RWPE1 (cell line): ENCODE measurements at regions not wholly inside any gene's neighbourhood (a gene's known extent, or its start where the extent isn't known, plus 50 kb on each side); places are given as distances from the start of the nearest gene placed in this dataset.

Experiments
- CTCF ChIA-PET: fragments of 350-600 bp; sonication (Branson Sonifier 250); formaldehyde crosslinking; extraction: SDS; loops from one replicate; lab custom pipeline; 2021; lab: Yijun Ruan, JAX
- POLR2A ChIA-PET: fragments of 400-600 bp; formaldehyde crosslinking; extraction: SDS; loops from one replicate; lab custom pipeline; 2020; ENCODE audit warnings: antibody characterized with exemption; ENCODE audit not compliant: low non-redundant PET; lab: Yijun Ruan, JAX
- DNase-seq: peaks from one replicate; pipeline ENCODE4 v3.0.0; 2012; ENCODE audit warnings: low spot score
- H3K27ac ChIP-seq: fragments of 450-650 bp; 2 replicates; pipeline ENCODE4 v1.5.1; 2017
- TF ChIP-seq, protein P1 (sequence below): fragments of 450-650 bp; conservative IDR thresholded peaks from 2 replicates; pipeline ENCODE4 v1.5.1; 2017; ENCODE audit warnings: low read depth, mild to moderate bottlenecking

DNA sequence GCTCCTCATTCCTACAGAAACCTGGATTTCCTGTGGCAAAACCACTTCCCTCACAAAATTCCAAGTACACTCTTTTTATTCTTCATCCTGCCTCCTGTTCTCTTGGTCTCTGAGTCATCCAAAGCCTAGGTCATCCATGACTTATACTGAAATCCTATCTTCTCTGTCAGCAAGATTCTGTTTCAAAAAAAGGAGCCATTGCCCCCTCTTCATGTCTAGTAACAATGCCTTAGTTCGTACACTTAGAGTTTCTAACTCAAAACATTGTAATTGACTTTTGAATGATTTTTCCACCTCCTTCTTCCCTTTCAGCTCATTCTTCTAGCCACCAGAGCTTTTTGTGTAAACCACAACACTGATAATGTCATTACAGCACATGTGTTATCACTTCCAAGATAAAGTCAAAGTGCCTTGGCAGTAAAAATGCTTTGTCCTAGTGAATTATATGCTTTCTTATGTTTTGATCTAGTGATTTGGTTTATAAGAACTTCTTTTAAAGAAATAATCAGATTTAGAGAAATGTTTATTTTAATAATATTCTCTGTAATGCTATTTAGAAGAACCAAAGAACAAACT is 256.5 kb upstream of the NECTIN3 start:
- no peak overlapping the region for H3K27ac ChIP-seq
- ChIA-PET POLR2A (no interaction called here), CTCF (interaction anchor here (0.6 to 0.7 kb wide), 2 partner anchors 9 to 68 kb away, joined by 3 to 4 read pairs; no protein-coding TSS in a partner anchor)
- TF ChIP-seq, protein P1, sequence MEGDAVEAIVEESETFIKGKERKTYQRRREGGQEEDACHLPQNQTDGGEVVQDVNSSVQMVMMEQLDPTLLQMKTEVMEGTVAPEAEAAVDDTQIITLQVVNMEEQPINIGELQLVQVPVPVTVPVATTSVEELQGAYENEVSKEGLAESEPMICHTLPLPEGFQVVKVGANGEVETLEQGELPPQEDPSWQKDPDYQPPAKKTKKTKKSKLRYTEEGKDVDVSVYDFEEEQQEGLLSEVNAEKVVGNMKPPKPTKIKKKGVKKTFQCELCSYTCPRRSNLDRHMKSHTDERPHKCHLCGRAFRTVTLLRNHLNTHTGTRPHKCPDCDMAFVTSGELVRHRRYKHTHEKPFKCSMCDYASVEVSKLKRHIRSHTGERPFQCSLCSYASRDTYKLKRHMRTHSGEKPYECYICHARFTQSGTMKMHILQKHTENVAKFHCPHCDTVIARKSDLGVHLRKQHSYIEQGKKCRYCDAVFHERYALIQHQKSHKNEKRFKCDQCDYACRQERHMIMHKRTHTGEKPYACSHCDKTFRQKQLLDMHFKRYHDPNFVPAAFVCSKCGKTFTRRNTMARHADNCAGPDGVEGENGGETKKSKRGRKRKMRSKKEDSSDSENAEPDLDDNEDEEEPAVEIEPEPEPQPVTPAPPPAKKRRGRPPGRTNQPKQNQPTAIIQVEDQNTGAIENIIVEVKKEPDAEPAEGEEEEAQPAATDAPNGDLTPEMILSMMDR: no peak
- peak; percentile 16 for DNase-seq

- ChIA-PET CTCF (no interaction called here), POLR2A (no interaction called here)
- DNase-seq: no peak
- TF ChIP-seq, protein P1: no peak
- no peak overlapping the region for H3K27ac ChIP-seq
Observed at GRCh38 chr3:110816008-110816407, 255.6 kb upstream of the NECTIN3 start.

- TF ChIP-seq, protein P1: no peak
- no peak for DNase-seq
- no peak overlapping the region for H3K27ac ChIP-seq
- POLR2A ChIA-PET: no interaction called here
- CTCF ChIA-PET: no interaction called here
Observed at GRCh38 chr3:110821586-110821985, 250.0 kb upstream of the NECTIN3 start.

- no peak overlapping the region for H3K27ac ChIP-seq
- DNase-seq: no peak
- ChIA-PET POLR2A (no interaction called here), CTCF (no interaction called here)
- TF ChIP-seq, protein P1: no peak
Observed at GRCh38 chr3:110822971-110823370, 248.6 kb upstream of the NECTIN3 start.

DNA sequence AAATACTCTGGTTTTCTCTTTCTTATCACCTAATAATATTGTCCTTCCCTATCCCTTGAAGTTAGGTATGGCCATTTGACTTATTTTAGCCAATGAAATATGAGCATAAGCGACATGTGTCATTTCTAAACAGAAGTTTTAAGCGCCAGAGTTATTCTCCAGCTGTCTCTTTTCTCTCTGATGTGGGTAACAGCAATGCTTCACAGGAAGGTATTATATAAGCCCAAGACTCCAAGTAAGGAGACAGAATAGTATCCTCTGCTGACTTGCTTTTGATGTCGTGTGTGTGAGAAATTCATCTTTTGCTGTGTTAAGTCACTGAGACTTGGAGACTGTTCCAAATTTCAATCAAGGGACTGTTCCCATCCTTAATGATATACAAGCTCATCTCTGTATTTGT is 224.6 kb upstream of the NECTIN3 start:
- TF ChIP-seq, protein P1: no peak
- POLR2A ChIA-PET: no interaction called here

GRCh38 chr3:110849064-110849463 is 222.6 kb upstream of the NECTIN3 start:
- ChIA-PET CTCF (interaction anchor here (0.7 kb wide), 1 partner anchor 634 kb away, joined by 3 read pairs; no protein-coding TSS in a partner anchor), POLR2A (no interaction called here)
- no peak overlapping the region for H3K27ac ChIP-seq
- DNase-seq: no peak
- TF ChIP-seq, protein P1: no peak

More for the DNA sequence above, 224.6 kb upstream of the NECTIN3 start:
- H3K27ac ChIP-seq: no peak overlapping the region
- no peak for DNase-seq
- CTCF ChIA-PET: no interaction called here
